SK-N-SH (cell line): ENCODE measurements at regions not wholly inside any gene's neighbourhood (a gene's known extent, or its start where the extent isn't known, plus 50 kb on each side); places are given as distances from the start of the nearest gene placed in this dataset.

Source experiments
- CTCF ChIA-PET: fragments of 300-600, 350-600 bp; formaldehyde crosslinking; extraction: SDS; loops from one replicate; lab custom pipeline; 2021; lab: Yijun Ruan, JAX
- POLR2A ChIA-PET: fragments of 350-600 bp; sonication (Branson Sonifier 250); formaldehyde crosslinking; extraction: SDS; loops from one replicate; lab custom pipeline; 2020; ENCODE audit warnings: antibody characterized with exemption, inconsistent platforms; lab: Yijun Ruan, JAX
- DNase-seq: peaks from one replicate; pipeline ENCODE4 v3.0.0; 2012
- H2AFZ ChIP-seq: fragments of 200-600 bp; sonication (generic); 2 replicates; pipeline ENCODE4 v1.8.1; 2016; ENCODE audit warnings: antibody characterized with exemption, mild to moderate bottlenecking, low read depth
- H3F3A ChIP-seq: fragments of 200-600 bp; sonication (generic); replicated peaks from 2 replicates; pipeline ENCODE3; 2016; ENCODE audit warnings: antibody characterized with exemption, mild to moderate bottlenecking; ENCODE audit not compliant: insufficient read depth
- H3K27ac ChIP-seq, 2 experiments: fragments of 200-500 bp in 1 of 2; fragments of 200-600 bp in 1 of 2; sonication (Bioruptor generic) in 1 of 2; sonication (generic), shearing (Covaris generic) in 1 of 2; 2 replicates each; pipeline versions ENCODE4 v1.5.1 to v1.6.1; 2014 to 2016; ENCODE audit warnings: low read depth in 2 of 2, inconsistent platforms in 1 of 2, low read length in 1 of 2, mild to moderate bottlenecking in 1 of 2, mixed read lengths in 1 of 2
- H3K27me3 ChIP-seq: fragments of 200-600 bp; sonication (generic), shearing (Covaris generic); 2 replicates; pipeline ENCODE4 v1.6.1; 2016; ENCODE audit warnings: mixed run types; ENCODE audit not compliant: insufficient read depth
- H3K36me3 ChIP-seq, 2 experiments: fragments of 200-500 bp in 1 of 2; fragments of 200-600 bp in 1 of 2; sonication (Bioruptor generic) in 1 of 2; sonication (generic) in 1 of 2; replicated peaks in 1 of 2; 2 replicates each; pipeline versions ENCODE3 to v1.5.1; 2014 to 2016; ENCODE audit warnings: low read length in 1 of 2, mild to moderate bottlenecking in 1 of 2; ENCODE audit not compliant: insufficient read depth in 2 of 2, control insufficient read depth in 1 of 2
- H3K4me1 ChIP-seq, 2 experiments: fragments of 200-500 bp in 1 of 2; fragments of 200-600 bp in 1 of 2; sonication (Bioruptor generic) in 1 of 2; sonication (generic), shearing (Covaris generic) in 1 of 2; 2 replicates each; pipeline versions ENCODE4 v1.5.1 to v1.6.1; 2014 to 2016; ENCODE audit warnings: low read depth in 1 of 2, low read length in 1 of 2, mixed run types in 1 of 2; ENCODE audit not compliant: insufficient read depth in 2 of 2, control insufficient read depth in 1 of 2
- H3K4me2 ChIP-seq: fragments of 200-600 bp; sonication (generic), shearing (Covaris generic); 2 replicates; pipeline ENCODE4 v1.6.1; 2017; ENCODE audit warnings: mixed run types
- H3K4me3 ChIP-seq, 2 experiments: fragments of 200-500 bp in 1 of 2; fragments of 200-600 bp in 1 of 2; sonication (Bioruptor generic) in 1 of 2; sonication (generic), shearing (Covaris generic) in 1 of 2; 2 replicates each; pipeline versions ENCODE4 v1.5.1 to v1.8.1; 2014 to 2016; ENCODE audit warnings: low read depth in 2 of 2, inconsistent platforms in 1 of 2, low read length in 1 of 2, mild to moderate bottlenecking in 1 of 2, mixed read lengths in 1 of 2, moderate library complexity in 1 of 2
- H3K79me2 ChIP-seq: fragments of 200-600 bp; sonication (generic); 2 replicates; pipeline ENCODE4 v1.8.1; 2017; ENCODE audit warnings: mild to moderate bottlenecking; ENCODE audit not compliant: insufficient read depth
- H3K9ac ChIP-seq: fragments of 200-600 bp; sonication (generic); 2 replicates; pipeline ENCODE4 v1.6.1; 2017; ENCODE audit warnings: mixed run types
- H3K9me2 ChIP-seq: fragments of 200-600 bp; sonication (generic); 2 replicates; pipeline ENCODE4 v1.6.1; 2017; ENCODE audit warnings: mixed run types
- H3K9me3 ChIP-seq: fragments of 200-600 bp; sonication (generic); 2 replicates; pipeline ENCODE4 v1.6.1; 2017; ENCODE audit warnings: mixed run types, mild to moderate bottlenecking, moderate library complexity
- H4K20me1 ChIP-seq: fragments of 200-600 bp; sonication (generic); 2 replicates; pipeline ENCODE4 v1.6.1; 2017; ENCODE audit warnings: mild to moderate bottlenecking, mixed run types; ENCODE audit not compliant: insufficient read depth
- CHD2 ChIP-seq: fragments of 150-350 bp; IDR thresholded peaks from 2 replicates; pipeline ENCODE4 v1.6.1; 2018; ENCODE audit warnings: low read length; ENCODE audit not compliant: partially characterized antibody
- CTCF ChIP-seq: fragments of 200-600 bp; sonication (generic); IDR thresholded peaks from 2 replicates; pipeline ENCODE4 v1.6.1; 2017; ENCODE audit warnings: antibody characterized with exemption, mild to moderate bottlenecking, moderate library complexity
- EP300 ChIP-seq, 2 experiments: IDR thresholded peaks; 2 replicates each; pipeline versions ENCODE4 v1.4.0 to v1.6.1; 2012; ENCODE audit warnings: borderline replicate concordance in 1 of 2, low read depth in 1 of 2, low read length in 1 of 2
- FOXM1 ChIP-seq: IDR thresholded peaks from 2 replicates; pipeline ENCODE4 v1.4.0; 2012; ENCODE audit warnings: low read depth, mild to moderate bottlenecking
- MXI1 ChIP-seq: IDR thresholded peaks from 2 replicates; pipeline ENCODE4 v1.6.1; 2012; ENCODE audit warnings: mild to moderate bottlenecking, low read depth, low read length, improper control_type of control experiment
- NRF1 ChIP-seq: IDR thresholded peaks from 2 replicates; pipeline ENCODE4 v1.6.1; 2012; ENCODE audit warnings: low read depth, mild to moderate bottlenecking, low read length
- RCOR1 ChIP-seq: fragments of 150-350 bp; IDR thresholded peaks from 2 replicates; pipeline ENCODE4 v1.6.1; 2017; ENCODE audit warnings: antibody characterized with exemption, low read length
- RFX5 ChIP-seq: IDR thresholded peaks from 2 replicates; pipeline ENCODE4 v1.6.1; 2012; ENCODE audit warnings: mild to moderate bottlenecking, improper control_type of control experiment, low read length
- TCF12 ChIP-seq: IDR thresholded peaks from 2 replicates; pipeline ENCODE4 v1.4.0; 2012
- USF1 ChIP-seq: IDR thresholded peaks from 2 replicates; pipeline ENCODE4 v1.4.0; 2012; ENCODE audit warnings: low read depth, borderline replicate concordance
- USF2 ChIP-seq: fragments of 150-350 bp; IDR thresholded peaks from 2 replicates; pipeline ENCODE4 v1.6.1; 2017; ENCODE audit warnings: antibody characterized with exemption, low read length, low read depth, borderline replicate concordance
- ZBTB33 ChIP-seq: IDR thresholded peaks from 2 replicates; pipeline ENCODE4 v1.4.0; 2012; ENCODE audit warnings: low read depth, borderline replicate concordance
- WGBS: methylation state at CpG from one replicate; pipeline ENCODE4 v1.1.6; 2017; ENCODE audit warnings: low lambda C conversion rate; 5-methylcytosine and 5-hydroxymethylcytosine counted together

- Histone ChIP-seq H3K4me3 (no peak overlapping the region), H3K9me2 (no peaks in the 10 kb centered on the region), H3K79me2 (no peaks in the 10 kb centered on the region), H3K9me3 (no peaks in the 10 kb centered on the region), H2AFZ (no peak overlapping the region), H3K4me2 (peak overlapping the region; percentile 4; the same call in 1 of the 2 replicates)
- 21% methylated on average over 12 of the region's 12 CpGs for WGBS
- TF ChIP-seq EP300 (IDR thresholded peaks at IDR 0.05; ENCODE audit: borderline replicate concordance in 1 of 2, low read depth in 1 of 2, low read length in 1 of 2) (peak in 1 of 2 experiments; percentile 70; a peak in 2 of 4 replicates), CTCF (no peak), NRF1 (peak; percentile 22; the same call in 1 of the 2 replicates), ZBTB33 (no peak), USF2 (peak; percentile 33; the same call in 1 of the 2 replicates), RFX5 (no peak), FOXM1 (no peak), CHD2 (peak; percentile 39), MXI1 (peak; percentile 71; the same call in 1 of the 2 replicates), RCOR1 (peak; percentile 85), TCF12 (peak; percentile 68), USF1 (peak; percentile 70; the same call in 1 of the 2 replicates)
- TF ChIP-seq, all 33 proteins: peak for 8
- Histone ChIP-seq H3K9ac (no peak overlapping the region), H3K27ac (no peak overlapping the region), H3K27me3 (no peaks in the 10 kb centered on the region), H4K20me1 (no peaks in the 10 kb centered on the region), H3F3A (no peaks in the 10 kb centered on the region), H3K4me1 (peaks cover 1 to 10% of the 10 kb centered on the region in 2 experiments; a peak in 3 of 4 replicates), H3K36me3 (no peaks in the 10 kb centered on the region)
- ChIA-PET CTCF (interaction anchor here (0.6 to 1.0 kb wide), 4 partner anchors 191 to 1101 kb away, joined by 3 to 4 read pairs (median 3); no protein-coding TSS in a partner anchor), POLR2A (no interaction called here)
- peak; percentile 46 for DNase-seq
Measured at GRCh38 chr2:175606010-175606841, 395.8 kb downstream of the LNPK start.
